ENCODE measurements at regions not wholly inside any gene's neighbourhood (a gene's known extent, or its start where the extent isn't known, plus 50 kb on each side); places are given as distances from the start of the nearest gene placed in this dataset.

GRCh38 chr22:48690583-48691317, 1136.9 kb downstream of the BRD1 start:
- Histone ChIP-seq H3K4me1 (ENCODE audit: control insufficient read depth in 2 of 2, insufficient read depth in 1 of 2, low read depth in 1 of 2, low read length in 2 of 2) (no peaks in the 10 kb centered on the region), H3K79me1 (ENCODE audit: low read depth, low read length) (peaks cover 4% of the 10 kb centered on the region), H2BK120ac (ENCODE audit: low read depth, low read length) (no peak overlapping the region), H3K4me2 (ENCODE audit: insufficient read depth, low read length, poor library complexity, severe bottlenecking) (no peak overlapping the region), H2BK5ac (ENCODE audit: low read length) (no peak overlapping the region), H3K27ac (replicated peaks; ENCODE audit: low read length) (no peak overlapping the region), H3K23ac (ENCODE audit: low read depth, low read length, poor library complexity) (no peak overlapping the region), H3K36me3 (replicated peaks in 1 of 2; ENCODE audit: control insufficient read depth in 2 of 2, insufficient read depth in 2 of 2, low read length in 2 of 2) (no peaks in the 10 kb centered on the region), H3K4me3 (ENCODE audit: low read length in 2 of 2) (no peak overlapping the region), H4K8ac (ENCODE audit: low read depth, low read length) (no peak overlapping the region), H3K4ac (ENCODE audit: low read length) (no peak overlapping the region), H3K9ac (ENCODE audit: low read depth, low read length, poor library complexity) (no peak overlapping the region), H3K18ac (ENCODE audit: low read length) (peak overlapping the region; percentile 53), H4K91ac (ENCODE audit: low read depth, low read length, poor library complexity) (no peak overlapping the region), H3K27me3 (ENCODE audit: control insufficient read depth in 3 of 3, insufficient read depth in 3 of 3, low read depth in 1 of 3, low read length in 3 of 3) (no peaks in the 10 kb centered on the region), H2BK12ac (ENCODE audit: low read length) (no peak overlapping the region), H3K14ac (ENCODE audit: low read length) (no peak overlapping the region), H3K9me3 (replicated peaks in 1 of 2; ENCODE audit: control insufficient read depth in 2 of 2, insufficient read depth in 1 of 2, low read depth in 1 of 2, low read length in 2 of 2) (peaks cover 0 to 2% of the 10 kb centered on the region in 2 donors), H2AFZ (ENCODE audit: low read length) (no peak overlapping the region), H2BK15ac (ENCODE audit: low read length) (no peak overlapping the region), H2AK5ac (ENCODE audit: low read depth, low read length) (no peak overlapping the region)
- no peak for DNase-seq (ENCODE audit: low spot score)
- WGBS, 2 donors (ENCODE audit: extremely low coverage in 2 of 2, insufficient read length in 2 of 2, insufficient replicate concordance in 1 of 2): no CpG with 5 or more reads among the region's 24 CpGs

- Histone ChIP-seq H2BK5ac (ENCODE audit: low read length) (no peak overlapping the region), H3K79me1 (ENCODE audit: low read depth, low read length) (peaks cover 4% of the 10 kb centered on the region), H2BK120ac (ENCODE audit: low read depth, low read length) (no peak overlapping the region), H4K91ac (ENCODE audit: low read depth, low read length, poor library complexity) (no peak overlapping the region), H3K27me3 (ENCODE audit: control insufficient read depth in 3 of 3, insufficient read depth in 3 of 3, low read depth in 1 of 3, low read length in 3 of 3) (no peaks in the 10 kb centered on the region), H3K9ac (ENCODE audit: low read depth, low read length, poor library complexity) (no peak overlapping the region), H3K18ac (ENCODE audit: low read length) (peak overlapping the region; percentile 52), H3K27ac (replicated peaks; ENCODE audit: low read length) (no peak overlapping the region), H3K4me1 (ENCODE audit: control insufficient read depth in 2 of 2, insufficient read depth in 1 of 2, low read depth in 1 of 2, low read length in 2 of 2) (no peaks in the 10 kb centered on the region), H3K9me3 (replicated peaks in 1 of 2; ENCODE audit: control insufficient read depth in 2 of 2, insufficient read depth in 1 of 2, low read depth in 1 of 2, low read length in 2 of 2) (peaks cover 0 to 2% of the 10 kb centered on the region in 2 donors), H3K4ac (ENCODE audit: low read length) (no peak overlapping the region), H2BK12ac (ENCODE audit: low read length) (no peak overlapping the region), H2BK15ac (ENCODE audit: low read length) (no peak overlapping the region), H2AFZ (ENCODE audit: low read length) (no peak overlapping the region), H3K23ac (ENCODE audit: low read depth, low read length, poor library complexity) (no peak overlapping the region), H3K14ac (ENCODE audit: low read length) (peak overlapping the region; percentile 4), H3K36me3 (replicated peaks in 1 of 2; ENCODE audit: control insufficient read depth in 2 of 2, insufficient read depth in 2 of 2, low read length in 2 of 2) (no peaks in the 10 kb centered on the region), H3K4me3 (ENCODE audit: low read length in 2 of 2) (no peak overlapping the region), H4K8ac (ENCODE audit: low read depth, low read length) (no peak overlapping the region), H2AK5ac (ENCODE audit: low read depth, low read length) (no peak overlapping the region), H3K4me2 (ENCODE audit: insufficient read depth, low read length, poor library complexity, severe bottlenecking) (no peak overlapping the region)
- no peak for DNase-seq (ENCODE audit: low spot score)
- no CpG with 5 or more reads among the region's 18 CpGs for WGBS, 2 donors (ENCODE audit: extremely low coverage in 2 of 2, insufficient read length in 2 of 2, insufficient replicate concordance in 1 of 2)
Observed at GRCh38 chr22:48689206-48689605, 1138.5 kb downstream of the BRD1 start.

GRCh38 chr22:48688366-48688765, 1139.3 kb downstream of the BRD1 start:
- H3K36me3 ChIP-seq (replicated peaks in 1 of 2; ENCODE audit: control insufficient read depth in 2 of 2, insufficient read depth in 2 of 2, low read length in 2 of 2): no peaks in the 10 kb centered on the region
- H3K4ac ChIP-seq (ENCODE audit: low read length): no peak overlapping the region
- no peak overlapping the region for H2BK120ac ChIP-seq (ENCODE audit: low read depth, low read length)
- no peak overlapping the region for H3K14ac ChIP-seq (ENCODE audit: low read length)
- no peak overlapping the region for H2AK5ac ChIP-seq (ENCODE audit: low read depth, low read length)
- H3K4me1 ChIP-seq (ENCODE audit: control insufficient read depth in 2 of 2, insufficient read depth in 1 of 2, low read depth in 1 of 2, low read length in 2 of 2): no peaks in the 10 kb centered on the region
- DNase-seq (ENCODE audit: low spot score): no peak
- peaks cover 0 to 2% of the 10 kb centered on the region in 2 donors for H3K9me3 ChIP-seq (replicated peaks in 1 of 2; ENCODE audit: control insufficient read depth in 2 of 2, insufficient read depth in 1 of 2, low read depth in 1 of 2, low read length in 2 of 2)
- H3K79me1 ChIP-seq (ENCODE audit: low read depth, low read length): peaks cover 6% of the 10 kb centered on the region
- no peak overlapping the region for H4K8ac ChIP-seq (ENCODE audit: low read depth, low read length)
- H2BK5ac ChIP-seq (ENCODE audit: low read length): no peak overlapping the region
- no peak overlapping the region for H3K18ac ChIP-seq (ENCODE audit: low read length)
- no peaks in the 10 kb centered on the region for H3K27me3 ChIP-seq (ENCODE audit: control insufficient read depth in 3 of 3, insufficient read depth in 3 of 3, low read depth in 1 of 3, low read length in 3 of 3)
- no peak overlapping the region for H3K27ac ChIP-seq (replicated peaks; ENCODE audit: low read length)
- no peak overlapping the region for H2BK12ac ChIP-seq (ENCODE audit: low read length)
- WGBS, 2 donors (ENCODE audit: extremely low coverage in 2 of 2, insufficient read length in 2 of 2, insufficient replicate concordance in 1 of 2): no CpG with 5 or more reads among the region's 4 CpGs
- no peak overlapping the region for H4K91ac ChIP-seq (ENCODE audit: low read depth, low read length, poor library complexity)
- H2AFZ ChIP-seq (ENCODE audit: low read length): no peak overlapping the region
- H3K23ac ChIP-seq (ENCODE audit: low read depth, low read length, poor library complexity): no peak overlapping the region
- H3K4me2 ChIP-seq (ENCODE audit: insufficient read depth, low read length, poor library complexity, severe bottlenecking): no peak overlapping the region
- H3K9ac ChIP-seq (ENCODE audit: low read depth, low read length, poor library complexity): no peak overlapping the region
- no peak overlapping the region for H3K4me3 ChIP-seq (ENCODE audit: low read length in 2 of 2)
- H2BK15ac ChIP-seq (ENCODE audit: low read length): no peak overlapping the region

GRCh38 chr22:48687606-48688005, 1140.1 kb downstream of the BRD1 start:
- H2BK5ac ChIP-seq (ENCODE audit: low read length): no peak overlapping the region
- H3K9me3 ChIP-seq (replicated peaks in 1 of 2; ENCODE audit: control insufficient read depth in 2 of 2, insufficient read depth in 1 of 2, low read depth in 1 of 2, low read length in 2 of 2): peaks cover 0 to 2% of the 10 kb centered on the region in 2 donors
- H3K18ac ChIP-seq (ENCODE audit: low read length): no peak overlapping the region
- no peak overlapping the region for H3K9ac ChIP-seq (ENCODE audit: low read depth, low read length, poor library complexity)
- no peak overlapping the region for H2AFZ ChIP-seq (ENCODE audit: low read length)
- no peak overlapping the region for H4K91ac ChIP-seq (ENCODE audit: low read depth, low read length, poor library complexity)
- H3K36me3 ChIP-seq (replicated peaks in 1 of 2; ENCODE audit: control insufficient read depth in 2 of 2, insufficient read depth in 2 of 2, low read length in 2 of 2): no peaks in the 10 kb centered on the region
- no peak for DNase-seq (ENCODE audit: low spot score)
- no peak overlapping the region for H2BK15ac ChIP-seq (ENCODE audit: low read length)
- no peak overlapping the region for H3K4ac ChIP-seq (ENCODE audit: low read length)
- H2BK12ac ChIP-seq (ENCODE audit: low read length): no peak overlapping the region
- H3K79me1 ChIP-seq (ENCODE audit: low read depth, low read length): peaks cover 6% of the 10 kb centered on the region
- no CpG with 5 or more reads among the region's 6 CpGs for WGBS, 2 donors (ENCODE audit: extremely low coverage in 2 of 2, insufficient read length in 2 of 2, insufficient replicate concordance in 1 of 2)
- no peak overlapping the region for H3K23ac ChIP-seq (ENCODE audit: low read depth, low read length, poor library complexity)
- no peak overlapping the region for H3K14ac ChIP-seq (ENCODE audit: low read length)
- H3K27ac ChIP-seq (replicated peaks; ENCODE audit: low read length): no peak overlapping the region
- H2AK5ac ChIP-seq (ENCODE audit: low read depth, low read length): no peak overlapping the region
- H4K8ac ChIP-seq (ENCODE audit: low read depth, low read length): peak overlapping the region; percentile 93
- H3K27me3 ChIP-seq (ENCODE audit: control insufficient read depth in 3 of 3, insufficient read depth in 3 of 3, low read depth in 1 of 3, low read length in 3 of 3): no peaks in the 10 kb centered on the region
- no peaks in the 10 kb centered on the region for H3K4me1 ChIP-seq (ENCODE audit: control insufficient read depth in 2 of 2, insufficient read depth in 1 of 2, low read depth in 1 of 2, low read length in 2 of 2)
- no peak overlapping the region for H2BK120ac ChIP-seq (ENCODE audit: low read depth, low read length)
- H3K4me2 ChIP-seq (ENCODE audit: insufficient read depth, low read length, poor library complexity, severe bottlenecking): no peak overlapping the region
- no peak overlapping the region for H3K4me3 ChIP-seq (ENCODE audit: low read length in 2 of 2)
